Neural progenitor cell (in vitro differentiated cells): ENCODE measurements at regions not wholly inside any gene's neighbourhood (a gene's known extent, or its start where the extent isn't known, plus 50 kb on each side); places are given as distances from the start of the nearest gene placed in this dataset.

Experiments used
- EZH2 ChIP-seq: fragments of 200-600 bp; sonication (generic); IDR thresholded peaks from 2 replicates; pipeline ENCODE4 v1.6.1; 2017; ENCODE audit warnings: antibody characterized with exemption, mild to moderate bottlenecking, moderate library complexity
- TF ChIP-seq, protein P1 (sequence below): fragments of 200-600 bp; sonication (generic); IDR thresholded peaks from 2 replicates; pipeline ENCODE4 v1.5.1; 2017; ENCODE audit warnings: antibody characterized with exemption, mild to moderate bottlenecking

DNA sequence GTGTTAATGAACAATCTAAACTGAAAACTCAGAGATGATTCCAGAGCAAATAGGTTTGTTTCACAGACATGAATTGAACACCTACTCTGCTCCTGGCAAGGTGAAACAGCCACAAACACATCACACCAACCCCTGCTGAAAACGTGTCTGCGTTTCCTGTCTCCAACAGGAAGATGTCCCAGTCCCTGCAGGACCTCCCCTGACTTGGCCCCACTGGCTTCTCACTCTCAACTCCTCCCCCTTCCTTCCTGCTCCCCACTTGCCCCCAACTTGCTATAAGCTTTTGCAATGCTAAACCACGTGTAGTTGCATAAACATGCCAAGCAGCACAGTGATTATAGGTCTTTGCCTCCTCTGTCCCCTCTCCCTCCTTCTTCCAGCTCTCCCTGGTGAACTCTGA lies 567.6 kb downstream of the BCL11B start:
- TF ChIP-seq, protein P1, sequence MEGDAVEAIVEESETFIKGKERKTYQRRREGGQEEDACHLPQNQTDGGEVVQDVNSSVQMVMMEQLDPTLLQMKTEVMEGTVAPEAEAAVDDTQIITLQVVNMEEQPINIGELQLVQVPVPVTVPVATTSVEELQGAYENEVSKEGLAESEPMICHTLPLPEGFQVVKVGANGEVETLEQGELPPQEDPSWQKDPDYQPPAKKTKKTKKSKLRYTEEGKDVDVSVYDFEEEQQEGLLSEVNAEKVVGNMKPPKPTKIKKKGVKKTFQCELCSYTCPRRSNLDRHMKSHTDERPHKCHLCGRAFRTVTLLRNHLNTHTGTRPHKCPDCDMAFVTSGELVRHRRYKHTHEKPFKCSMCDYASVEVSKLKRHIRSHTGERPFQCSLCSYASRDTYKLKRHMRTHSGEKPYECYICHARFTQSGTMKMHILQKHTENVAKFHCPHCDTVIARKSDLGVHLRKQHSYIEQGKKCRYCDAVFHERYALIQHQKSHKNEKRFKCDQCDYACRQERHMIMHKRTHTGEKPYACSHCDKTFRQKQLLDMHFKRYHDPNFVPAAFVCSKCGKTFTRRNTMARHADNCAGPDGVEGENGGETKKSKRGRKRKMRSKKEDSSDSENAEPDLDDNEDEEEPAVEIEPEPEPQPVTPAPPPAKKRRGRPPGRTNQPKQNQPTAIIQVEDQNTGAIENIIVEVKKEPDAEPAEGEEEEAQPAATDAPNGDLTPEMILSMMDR = no peak
- no peak for TF ChIP-seq EZH2
